ENCODE measurements at regions not wholly inside any gene's neighbourhood (a gene's known extent, or its start where the extent isn't known, plus 50 kb on each side); places are given as distances from the start of the nearest gene placed in this dataset.

DNA sequence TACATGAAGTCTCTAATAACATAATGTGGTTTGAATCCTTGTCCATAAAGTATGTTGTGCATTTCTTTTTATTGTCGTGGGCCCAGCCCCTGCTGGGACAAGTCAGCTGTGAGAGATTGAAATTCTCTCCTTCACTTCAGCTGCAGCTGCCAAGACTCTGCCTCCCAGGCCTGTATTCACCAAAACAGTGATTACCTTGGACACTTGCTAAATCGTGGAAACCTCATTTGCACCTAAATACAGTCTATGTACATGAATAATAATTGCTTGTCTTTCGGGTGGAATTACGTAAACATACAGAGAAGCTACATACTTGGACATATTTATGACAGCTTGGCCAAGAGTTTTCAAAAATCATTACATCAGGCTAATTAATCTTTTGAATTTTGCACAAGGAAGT, 898.5 kb upstream of the SEMA6A start:
- Mint-ChIP-seq H3K9me3 (ENCODE audit: low read depth, unreplicated experiment) (peaks cover under 1% of the 10 kb centered on the region), H3K36me3 (ENCODE audit: insufficient read depth, unreplicated experiment) (no peaks in the 10 kb centered on the region), H3K4me1 (ENCODE audit: low read depth, unreplicated experiment) (no peaks in the 10 kb centered on the region), H3K27ac (ENCODE audit: unreplicated experiment) (no peak overlapping the region), H3K27me3 (ENCODE audit: unreplicated experiment) (no peaks in the 10 kb centered on the region), H3K4me3 (ENCODE audit: low read depth, unreplicated experiment) (no peak overlapping the region)
- BruUV-seq (replicated peaks), result no TSS peak
- TF ChIP-seq, protein P1, sequence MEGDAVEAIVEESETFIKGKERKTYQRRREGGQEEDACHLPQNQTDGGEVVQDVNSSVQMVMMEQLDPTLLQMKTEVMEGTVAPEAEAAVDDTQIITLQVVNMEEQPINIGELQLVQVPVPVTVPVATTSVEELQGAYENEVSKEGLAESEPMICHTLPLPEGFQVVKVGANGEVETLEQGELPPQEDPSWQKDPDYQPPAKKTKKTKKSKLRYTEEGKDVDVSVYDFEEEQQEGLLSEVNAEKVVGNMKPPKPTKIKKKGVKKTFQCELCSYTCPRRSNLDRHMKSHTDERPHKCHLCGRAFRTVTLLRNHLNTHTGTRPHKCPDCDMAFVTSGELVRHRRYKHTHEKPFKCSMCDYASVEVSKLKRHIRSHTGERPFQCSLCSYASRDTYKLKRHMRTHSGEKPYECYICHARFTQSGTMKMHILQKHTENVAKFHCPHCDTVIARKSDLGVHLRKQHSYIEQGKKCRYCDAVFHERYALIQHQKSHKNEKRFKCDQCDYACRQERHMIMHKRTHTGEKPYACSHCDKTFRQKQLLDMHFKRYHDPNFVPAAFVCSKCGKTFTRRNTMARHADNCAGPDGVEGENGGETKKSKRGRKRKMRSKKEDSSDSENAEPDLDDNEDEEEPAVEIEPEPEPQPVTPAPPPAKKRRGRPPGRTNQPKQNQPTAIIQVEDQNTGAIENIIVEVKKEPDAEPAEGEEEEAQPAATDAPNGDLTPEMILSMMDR (IDR thresholded peaks at IDR 0.05; ENCODE audit: unreplicated experiment), result no peak
- DNase-seq, result no peak
- CTCF ChIA-PET, result no interaction called here
- intact Hi-C loops (cut with micrococcal nuclease; ENCODE audit: unreplicated experiment), result no loop called here

DNA sequence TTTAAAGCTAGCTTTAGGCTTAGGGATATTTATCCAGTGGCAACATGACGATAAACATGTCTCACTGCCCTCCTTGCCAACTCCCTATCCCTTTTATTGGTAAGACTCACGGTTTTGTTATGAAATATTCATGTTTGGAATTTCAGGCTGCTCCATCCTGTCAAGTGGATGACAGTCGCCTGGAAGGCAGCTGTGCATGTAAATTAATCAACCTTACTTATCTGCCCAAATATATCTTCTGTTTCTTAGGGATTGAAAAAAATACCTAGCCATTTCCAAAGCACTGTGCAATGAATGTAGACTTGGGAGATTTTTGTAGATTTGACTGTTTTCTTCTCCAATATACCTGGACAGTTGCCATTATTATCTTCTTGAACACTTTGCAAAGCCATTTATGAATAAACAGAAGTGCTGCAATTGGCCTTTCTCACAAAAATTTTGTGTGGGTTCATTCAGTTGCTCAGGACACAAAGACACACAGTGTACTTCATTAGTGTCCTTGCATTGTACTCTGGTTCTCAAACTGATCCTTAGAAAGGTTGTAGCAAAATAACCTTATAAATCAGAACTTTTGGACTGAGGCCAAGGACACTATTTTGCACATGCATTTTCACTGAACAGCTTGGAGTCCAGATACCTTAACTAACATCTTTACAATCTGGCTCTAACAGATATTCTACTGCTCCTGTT, 889.4 kb upstream of the SEMA6A start:
- BruUV-seq (replicated peaks), result no TSS peak
- Mint-ChIP-seq H3K4me1 (ENCODE audit: low read depth, unreplicated experiment) (no peaks in the 10 kb centered on the region), H3K27me3 (ENCODE audit: unreplicated experiment) (no peaks in the 10 kb centered on the region), H3K27ac (ENCODE audit: unreplicated experiment) (no peak overlapping the region), H3K36me3 (ENCODE audit: insufficient read depth, unreplicated experiment) (no peaks in the 10 kb centered on the region), H3K9me3 (ENCODE audit: low read depth, unreplicated experiment) (peaks cover 2% of the 10 kb centered on the region), H3K4me3 (ENCODE audit: low read depth, unreplicated experiment) (no peak overlapping the region)
- DNase-seq, result no peak
- CTCF ChIA-PET, result interaction anchor here (3.3 kb wide), 1 partner anchor 9 kb away, joined by 8 read pairs; no protein-coding TSS in a partner anchor
- intact Hi-C loops (cut with micrococcal nuclease; ENCODE audit: unreplicated experiment), result no loop called here
- TF ChIP-seq, protein P1 (IDR thresholded peaks at IDR 0.05; ENCODE audit: unreplicated experiment), result no peak

DNA sequence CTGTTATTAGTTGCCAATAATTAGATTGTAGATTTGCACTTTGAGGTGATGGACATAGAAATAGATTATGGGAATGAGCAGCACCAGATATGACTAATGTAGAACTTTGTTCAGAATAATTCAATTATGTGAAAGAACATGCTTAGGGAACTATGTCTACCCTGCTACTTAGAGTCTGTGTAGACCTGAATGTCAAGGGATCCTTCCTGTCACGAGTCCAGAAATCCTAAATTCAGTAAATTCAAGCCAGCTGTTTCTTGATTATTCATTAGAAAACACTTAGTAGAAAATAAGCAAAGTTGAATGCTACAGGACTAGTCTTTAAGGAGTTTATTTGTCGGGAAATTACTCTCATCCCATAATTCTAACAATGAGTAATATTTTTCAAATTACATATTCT, 887.3 kb upstream of the SEMA6A start:
- H3K4me1 Mint-ChIP-seq (ENCODE audit: low read depth, unreplicated experiment), result no peaks in the 10 kb centered on the region
- no peaks in the 10 kb centered on the region for H3K27me3 Mint-ChIP-seq (ENCODE audit: unreplicated experiment)
- peaks cover 2% of the 10 kb centered on the region for H3K9me3 Mint-ChIP-seq (ENCODE audit: low read depth, unreplicated experiment)
- DNase-seq, result no peak
- H3K4me3 Mint-ChIP-seq (ENCODE audit: low read depth, unreplicated experiment), result no peak overlapping the region
- intact Hi-C loops (cut with micrococcal nuclease; ENCODE audit: unreplicated experiment), result no loop called here
- TF ChIP-seq, protein P1 (IDR thresholded peaks at IDR 0.05; ENCODE audit: unreplicated experiment), result no peak
- no peak overlapping the region for H3K27ac Mint-ChIP-seq (ENCODE audit: unreplicated experiment)
- CTCF ChIA-PET, result no interaction called here
- BruUV-seq (replicated peaks), result no TSS peak
- H3K36me3 Mint-ChIP-seq (ENCODE audit: insufficient read depth, unreplicated experiment), result no peaks in the 10 kb centered on the region

DNA sequence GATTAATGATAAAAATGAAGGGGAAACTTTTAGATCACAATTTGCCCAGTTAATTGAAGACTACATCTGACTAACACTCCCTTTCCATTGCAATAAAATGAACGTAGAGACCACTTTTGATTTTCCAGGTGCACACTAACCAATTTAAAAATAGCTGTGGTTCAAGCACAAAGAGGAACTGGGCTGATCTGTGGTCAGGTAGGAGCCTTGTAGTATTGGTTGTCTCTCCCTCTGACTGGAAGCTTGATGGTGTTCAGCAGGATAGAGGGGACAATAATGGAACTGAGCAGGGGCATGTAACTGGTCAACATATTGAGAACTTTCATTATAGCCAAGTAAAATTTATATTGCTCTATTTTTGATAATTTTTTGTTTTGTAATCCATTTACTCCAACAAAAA, 886.8 kb upstream of the SEMA6A start:
- intact Hi-C loops (cut with micrococcal nuclease; ENCODE audit: unreplicated experiment), result no loop called here
- TF ChIP-seq, protein P1 (IDR thresholded peaks at IDR 0.05; ENCODE audit: unreplicated experiment), result no peak
- Mint-ChIP-seq H3K9me3 (ENCODE audit: low read depth, unreplicated experiment) (peaks cover 2% of the 10 kb centered on the region), H3K36me3 (ENCODE audit: insufficient read depth, unreplicated experiment) (no peaks in the 10 kb centered on the region), H3K4me1 (ENCODE audit: low read depth, unreplicated experiment) (peaks cover 1% of the 10 kb centered on the region), H3K27me3 (ENCODE audit: unreplicated experiment) (no peaks in the 10 kb centered on the region), H3K4me3 (ENCODE audit: low read depth, unreplicated experiment) (no peak overlapping the region), H3K27ac (ENCODE audit: unreplicated experiment) (no peak overlapping the region)
- no peak for DNase-seq
- BruUV-seq (replicated peaks), result no TSS peak
- CTCF ChIA-PET, result no interaction called here
